Activated B cell treated with CpG ODN at 0.5 μM for 24 hours (primary cell): ENCODE measurements at regions not wholly inside any gene's neighbourhood (a gene's known extent, or its start where the extent isn't known, plus 50 kb on each side); places are given as distances from the start of the nearest gene placed in this dataset.

Experiments
- ATAC-seq: fragments of 200-7000 bp; cut with Tn5 transposase; one replicate; pipeline ENCODE4 v1.10.0; 2021; ENCODE audit warnings: low read depth, mild to moderate bottlenecking, moderate library complexity
- CTCF ChIA-PET: fragments of 350-600 bp; sonication (Branson Sonifier 250); formaldehyde crosslinking; loops from one replicate; lab custom pipeline; 2021; ENCODE audit warnings: antibody characterized with exemption; lab: Charles Lee
- POLR2A ChIA-PET: fragments of 350-600 bp; sonication (Branson Sonifier 250); formaldehyde crosslinking; loops from one replicate; lab custom pipeline; 2021; ENCODE audit warnings: antibody characterized with exemption; lab: Charles Lee
- DNase-seq: peaks from one replicate; pipeline ENCODE4 v3.0.0; 2022
- H3K27ac Mint-ChIP-seq: one replicate; pipeline ENCODE4 v1.8.0; 2020; ENCODE audit warnings: mixed read lengths
- H3K27me3 Mint-ChIP-seq: one replicate; pipeline ENCODE4 v1.8.0; 2021; ENCODE audit warnings: mixed read lengths
- H3K36me3 Mint-ChIP-seq: one replicate; pipeline ENCODE4 v1.8.0; 2021; ENCODE audit warnings: low read depth, mixed read lengths
- H3K4me1 Mint-ChIP-seq: one replicate; pipeline ENCODE4 v1.8.0; 2021; ENCODE audit warnings: mixed read lengths
- H3K4me3 Mint-ChIP-seq: one replicate; pipeline ENCODE4 v1.8.0; 2020; ENCODE audit warnings: mild to moderate bottlenecking, mixed read lengths
- H3K9me3 Mint-ChIP-seq: one replicate; pipeline ENCODE4 v1.8.0; 2020; ENCODE audit warnings: mixed read lengths
- CTCF ChIP-seq: fragments of 200-600 bp; IDR thresholded peaks from one replicate; pipeline ENCODE4 v1.8.0; 2022; ENCODE audit warnings: antibody characterized with exemption, mild to moderate bottlenecking
- intact Hi-C: fragments of 100-400 bp; cut with micrococcal nuclease; formaldehyde crosslinking; loops from one replicate; pipeline ENCODE4 v1.15.1; 2024

- ChIA-PET POLR2A (no interaction called here), CTCF (no interaction called here)
- no peaks in the 10 kb centered on the region for H3K36me3 Mint-ChIP-seq
- peaks cover 7% of the 10 kb centered on the region for H3K27me3 Mint-ChIP-seq
- DNase-seq (no peak), ATAC-seq (no peak)
- no peak overlapping the region for H3K4me3 Mint-ChIP-seq
- H3K4me1 Mint-ChIP-seq, result peaks cover 8% of the 10 kb centered on the region
- no peak overlapping the region for H3K27ac Mint-ChIP-seq
- H3K9me3 Mint-ChIP-seq, result peaks cover 28% of the 10 kb centered on the region
- intact Hi-C loops, result loop anchor here (2.0 kb wide), 1 partner anchor 625 kb away; no protein-coding TSS in a partner anchor
- TF ChIP-seq CTCF, result no peak
These were observed 176.8 kb upstream of the ECI2 start for GRCh38 chr6:4311976-4312860.

DNA sequence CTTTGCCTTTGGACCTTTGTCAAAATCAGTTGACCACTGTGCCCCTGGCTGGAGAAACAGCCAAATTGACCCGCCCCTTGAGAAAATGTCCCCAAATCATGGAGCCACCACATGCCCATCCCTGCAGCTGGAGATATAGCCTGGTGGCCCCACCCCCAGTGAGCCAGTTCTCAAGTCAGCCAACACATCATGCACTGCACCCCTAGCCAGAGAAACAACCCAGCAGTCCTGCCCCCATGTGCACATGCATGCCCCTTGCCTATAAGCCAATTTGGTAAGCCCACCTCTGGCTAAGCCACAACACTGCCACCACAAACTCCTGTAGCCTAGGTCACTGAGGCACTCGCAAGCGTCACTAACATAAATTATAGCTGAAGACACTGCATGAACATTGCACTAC lies 174.2 kb upstream of the ECI2 start:
- H3K9me3 Mint-ChIP-seq, result peaks cover 28% of the 10 kb centered on the region
- ChIA-PET POLR2A (no interaction called here), CTCF (no interaction called here)
- H3K4me3 Mint-ChIP-seq, result no peak overlapping the region
- ATAC-seq, result no peak
- H3K4me1 Mint-ChIP-seq, result no peaks in the 10 kb centered on the region
- peaks cover 9% of the 10 kb centered on the region for H3K27me3 Mint-ChIP-seq
- DNase-seq, result no peak
- no peaks in the 10 kb centered on the region for H3K36me3 Mint-ChIP-seq
- H3K27ac Mint-ChIP-seq, result no peak overlapping the region
- intact Hi-C loops, result no loop called here
- no peak for TF ChIP-seq CTCF

DNA sequence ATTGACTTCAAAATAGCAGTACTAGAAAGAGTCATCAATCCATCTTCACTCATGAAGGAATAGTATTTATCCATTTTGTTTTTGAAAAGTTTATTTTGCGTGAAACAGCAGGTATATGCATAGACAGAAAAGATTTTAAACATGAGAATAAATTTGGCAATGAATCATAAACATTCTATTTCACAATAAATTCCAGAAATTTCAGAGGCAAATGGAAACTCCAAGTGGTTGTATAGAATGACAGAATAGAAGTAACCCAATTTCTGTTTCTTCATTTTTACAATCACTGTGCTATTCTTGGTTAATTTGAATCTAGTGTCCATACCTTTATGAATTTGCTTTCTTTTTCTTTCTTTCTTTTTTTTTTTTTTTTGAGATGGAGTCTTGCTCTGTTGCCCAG lies 173.0 kb upstream of the ECI2 start:
- no peak for TF ChIP-seq CTCF
- Mint-ChIP-seq H3K9me3 (peaks cover 28% of the 10 kb centered on the region), H3K27me3 (peaks cover 9% of the 10 kb centered on the region), H3K4me1 (no peaks in the 10 kb centered on the region), H3K4me3 (no peak overlapping the region), H3K36me3 (no peaks in the 10 kb centered on the region), H3K27ac (no peak overlapping the region)
- CTCF ChIA-PET, result no interaction called here
- POLR2A ChIA-PET, result no interaction called here
- no peak for DNase-seq
- ATAC-seq, result no peak
- intact Hi-C loops, result no loop called here

- ChIA-PET CTCF (no interaction called here), POLR2A (no interaction called here)
- ATAC-seq, result no peak
- H3K4me1 Mint-ChIP-seq, result no peaks in the 10 kb centered on the region
- TF ChIP-seq CTCF, result no peak
- H3K27ac Mint-ChIP-seq, result no peak overlapping the region
- no peaks in the 10 kb centered on the region for H3K9me3 Mint-ChIP-seq
- DNase-seq, result no peak
- intact Hi-C loops, result no loop called here
- no peaks in the 10 kb centered on the region for H3K36me3 Mint-ChIP-seq
- peaks cover 9% of the 10 kb centered on the region for H3K27me3 Mint-ChIP-seq
- H3K4me3 Mint-ChIP-seq, result no peak overlapping the region
These were observed 169.6 kb upstream of the ECI2 start for GRCh38 chr6:4304927-4305455.

GRCh38 chr6:4303638-4304037 lies 168.3 kb upstream of the ECI2 start:
- ATAC-seq (no peak), DNase-seq (no peak)
- Mint-ChIP-seq H3K4me1 (no peaks in the 10 kb centered on the region), H3K4me3 (no peak overlapping the region), H3K9me3 (no peaks in the 10 kb centered on the region), H3K36me3 (no peaks in the 10 kb centered on the region), H3K27ac (no peak overlapping the region), H3K27me3 (peaks cover 7% of the 10 kb centered on the region)
- intact Hi-C loops, result no loop called here
- TF ChIP-seq CTCF, result no peak
- POLR2A ChIA-PET, result no interaction called here
- CTCF ChIA-PET, result no interaction called here
